ENCODE measurements at regions not wholly inside any gene's neighbourhood (a gene's known extent, or its start where the extent isn't known, plus 50 kb on each side); places are given as distances from the start of the nearest gene placed in this dataset.

GRCh38 chr7:19482628-19483027 lies 226.2 kb downstream of the POLR1F start:
- peaks cover 4% of the 10 kb centered on the region for H3K36me3 Mint-ChIP-seq (ENCODE audit: unreplicated experiment)
- no peaks in the 10 kb centered on the region for H3K9me3 Mint-ChIP-seq (ENCODE audit: unreplicated experiment)
- no peak overlapping the region for H3K4me3 Mint-ChIP-seq (ENCODE audit: unreplicated experiment)
- TF ChIP-seq CTCF (IDR thresholded peaks at IDR 0.05; ENCODE audit: partially characterized antibody, unreplicated experiment) = no peak
- no peaks in the 10 kb centered on the region for H3K4me1 Mint-ChIP-seq (ENCODE audit: low read depth, unreplicated experiment)
- no peak overlapping the region for H3K27ac Mint-ChIP-seq (ENCODE audit: unreplicated experiment)
- H3K27me3 Mint-ChIP-seq (ENCODE audit: unreplicated experiment) = no peaks in the 10 kb centered on the region
- DNase-seq = no peak

- no peak for DNase-seq
Observed at GRCh38 chr7:19480383-19480782, 228.5 kb downstream of the POLR1F start.

GRCh38 chr7:19470031-19470430 lies 238.8 kb downstream of the POLR1F start:
- Mint-ChIP-seq H3K27ac (ENCODE audit: unreplicated experiment) (no peak overlapping the region), H3K36me3 (ENCODE audit: unreplicated experiment) (no peaks in the 10 kb centered on the region), H3K9me3 (ENCODE audit: unreplicated experiment) (no peaks in the 10 kb centered on the region), H3K4me1 (ENCODE audit: low read depth, unreplicated experiment) (no peaks in the 10 kb centered on the region), H3K4me3 (ENCODE audit: unreplicated experiment) (no peak overlapping the region), H3K27me3 (ENCODE audit: unreplicated experiment) (no peaks in the 10 kb centered on the region)
- no peak for DNase-seq
- TF ChIP-seq CTCF (IDR thresholded peaks at IDR 0.05; ENCODE audit: partially characterized antibody, unreplicated experiment) = no peak

More at GRCh38 chr7:19480383-19480782, 228.5 kb downstream of the POLR1F start:
- Mint-ChIP-seq H3K4me1 (ENCODE audit: low read depth, unreplicated experiment) (no peaks in the 10 kb centered on the region), H3K27ac (ENCODE audit: unreplicated experiment) (no peak overlapping the region), H3K9me3 (ENCODE audit: unreplicated experiment) (no peaks in the 10 kb centered on the region), H3K27me3 (ENCODE audit: unreplicated experiment) (no peaks in the 10 kb centered on the region), H3K4me3 (ENCODE audit: unreplicated experiment) (no peak overlapping the region), H3K36me3 (ENCODE audit: unreplicated experiment) (peaks cover 4% of the 10 kb centered on the region)
- no peak for TF ChIP-seq CTCF (IDR thresholded peaks at IDR 0.05; ENCODE audit: partially characterized antibody, unreplicated experiment)

GRCh38 chr7:19465861-19466260 lies 243.0 kb downstream of the POLR1F start:
- no peaks in the 10 kb centered on the region for H3K9me3 Mint-ChIP-seq (ENCODE audit: unreplicated experiment)
- no peaks in the 10 kb centered on the region for H3K27me3 Mint-ChIP-seq (ENCODE audit: unreplicated experiment)
- TF ChIP-seq CTCF (IDR thresholded peaks at IDR 0.05; ENCODE audit: partially characterized antibody, unreplicated experiment) = no peak
- H3K27ac Mint-ChIP-seq (ENCODE audit: unreplicated experiment) = no peak overlapping the region
- no peaks in the 10 kb centered on the region for H3K36me3 Mint-ChIP-seq (ENCODE audit: unreplicated experiment)
- no peak for DNase-seq
- no peaks in the 10 kb centered on the region for H3K4me1 Mint-ChIP-seq (ENCODE audit: low read depth, unreplicated experiment)
- no peak overlapping the region for H3K4me3 Mint-ChIP-seq (ENCODE audit: unreplicated experiment)

- H3K4me3 Mint-ChIP-seq (ENCODE audit: unreplicated experiment) = no peak overlapping the region
Observed at GRCh38 chr7:19464751-19465150, 244.1 kb downstream of the POLR1F start.

More at GRCh38 chr7:19464751-19465150, 244.1 kb downstream of the POLR1F start:
- H3K27ac Mint-ChIP-seq (ENCODE audit: unreplicated experiment) = no peak overlapping the region
- no peaks in the 10 kb centered on the region for H3K9me3 Mint-ChIP-seq (ENCODE audit: unreplicated experiment)
- TF ChIP-seq CTCF (IDR thresholded peaks at IDR 0.05; ENCODE audit: partially characterized antibody, unreplicated experiment) = no peak
- no peaks in the 10 kb centered on the region for H3K4me1 Mint-ChIP-seq (ENCODE audit: low read depth, unreplicated experiment)
- no peaks in the 10 kb centered on the region for H3K27me3 Mint-ChIP-seq (ENCODE audit: unreplicated experiment)
- no peak for DNase-seq
- H3K36me3 Mint-ChIP-seq (ENCODE audit: unreplicated experiment) = no peaks in the 10 kb centered on the region
